CD4-positive, alpha-beta T cell treated with Interleukin-15 for 4 hours (primary cell): ENCODE measurements at regions not wholly inside any gene's neighbourhood (a gene's known extent, or its start where the extent isn't known, plus 50 kb on each side); places are given as distances from the start of the nearest gene placed in this dataset.

Experiments
- DNase-seq: peaks from one replicate; pipeline ENCODE4 v3.0.0-alpha.2; 2020; ENCODE audit warnings: low spot score

DNA sequence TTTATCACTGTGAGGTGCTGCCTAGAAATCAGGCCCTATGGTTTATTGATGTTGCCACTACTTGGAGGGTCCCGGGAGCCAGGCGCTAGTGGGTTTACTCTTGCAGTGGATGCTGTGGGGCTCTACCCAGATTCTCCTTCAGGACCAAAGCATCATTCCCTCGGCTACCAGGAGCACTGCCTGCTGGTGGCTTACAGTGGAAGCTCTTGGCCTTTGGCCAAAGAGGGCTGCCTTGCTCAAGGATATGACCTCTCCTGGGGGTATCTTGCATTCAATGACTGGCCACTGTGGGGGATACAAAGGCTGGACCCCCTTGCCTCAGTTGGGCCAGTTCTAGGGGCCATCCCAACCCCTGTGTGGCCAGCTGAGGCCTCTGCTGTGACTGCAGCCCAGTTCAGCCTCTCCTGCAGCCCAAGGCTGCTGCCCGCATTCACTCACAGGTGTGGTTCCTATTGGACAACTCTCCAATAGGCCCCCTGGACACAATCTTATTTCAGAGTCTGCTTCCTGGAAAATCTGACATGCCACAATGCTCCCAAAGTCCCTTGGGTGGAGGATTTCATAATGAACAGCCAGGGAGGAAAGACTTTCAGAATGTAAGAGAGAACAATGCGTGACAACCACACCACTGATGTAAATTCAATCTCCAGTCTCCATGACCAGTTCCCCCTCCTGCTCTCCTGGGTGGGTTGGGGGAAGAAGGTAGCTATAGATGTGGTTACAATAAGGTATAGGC lies 196.3 kb downstream of the SNX10 start:
- DNase-seq: no peak

DNA sequence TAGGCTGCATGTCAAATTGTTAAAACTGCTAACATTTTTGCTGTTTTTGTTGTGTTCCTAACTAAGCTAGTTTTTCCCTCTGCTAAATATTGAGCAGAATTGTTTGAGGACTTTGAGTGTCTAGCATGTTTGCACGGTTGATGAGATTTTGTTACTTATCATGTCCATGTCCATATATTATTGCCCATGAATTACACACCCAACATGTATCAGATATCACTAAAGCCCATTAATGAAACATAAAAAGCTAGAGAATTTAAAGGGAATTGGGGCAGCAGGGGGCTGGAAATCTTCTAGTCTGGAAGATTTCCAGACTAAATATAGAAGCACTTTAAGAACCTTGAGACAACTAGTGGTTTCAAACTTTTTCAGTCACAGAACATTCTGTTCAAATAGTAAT lies 197.7 kb downstream of the SNX10 start:
- no peak for DNase-seq

DNA sequence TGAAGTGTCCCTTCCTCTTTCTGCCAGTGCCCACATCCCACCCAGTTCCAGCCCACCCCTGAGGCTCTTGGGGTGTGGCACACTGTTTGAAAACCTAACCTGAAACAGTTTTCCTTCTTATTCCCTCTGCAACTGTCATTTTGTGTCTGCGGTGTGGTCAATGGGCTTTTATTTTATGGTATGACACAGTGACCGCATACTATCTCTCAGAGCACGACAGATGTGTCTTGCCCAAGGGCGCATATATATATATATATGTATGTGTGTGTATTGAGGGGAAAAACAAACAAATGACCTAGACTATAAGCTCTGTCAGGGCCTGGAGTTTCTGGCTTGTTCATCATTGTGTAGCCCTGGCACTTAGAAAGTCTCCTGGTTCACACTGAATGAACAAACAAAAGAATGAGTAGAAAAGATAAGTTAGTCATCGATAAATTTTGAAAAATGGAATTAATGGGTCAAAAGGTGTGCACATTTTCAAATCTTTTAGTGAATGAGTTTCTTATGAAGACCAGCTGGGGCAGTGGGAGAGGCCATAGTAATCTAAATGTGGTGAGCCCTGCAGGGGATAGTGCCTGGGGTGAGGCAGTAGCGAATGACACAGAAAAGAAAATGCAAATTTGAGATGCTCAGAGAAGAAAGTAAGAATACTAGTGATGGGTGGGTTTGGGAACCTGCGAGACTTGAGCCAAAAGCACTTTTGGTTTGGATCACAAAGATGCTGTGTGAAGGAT lies 198.4 kb downstream of the SNX10 start:
- DNase-seq: no peak

DNA sequence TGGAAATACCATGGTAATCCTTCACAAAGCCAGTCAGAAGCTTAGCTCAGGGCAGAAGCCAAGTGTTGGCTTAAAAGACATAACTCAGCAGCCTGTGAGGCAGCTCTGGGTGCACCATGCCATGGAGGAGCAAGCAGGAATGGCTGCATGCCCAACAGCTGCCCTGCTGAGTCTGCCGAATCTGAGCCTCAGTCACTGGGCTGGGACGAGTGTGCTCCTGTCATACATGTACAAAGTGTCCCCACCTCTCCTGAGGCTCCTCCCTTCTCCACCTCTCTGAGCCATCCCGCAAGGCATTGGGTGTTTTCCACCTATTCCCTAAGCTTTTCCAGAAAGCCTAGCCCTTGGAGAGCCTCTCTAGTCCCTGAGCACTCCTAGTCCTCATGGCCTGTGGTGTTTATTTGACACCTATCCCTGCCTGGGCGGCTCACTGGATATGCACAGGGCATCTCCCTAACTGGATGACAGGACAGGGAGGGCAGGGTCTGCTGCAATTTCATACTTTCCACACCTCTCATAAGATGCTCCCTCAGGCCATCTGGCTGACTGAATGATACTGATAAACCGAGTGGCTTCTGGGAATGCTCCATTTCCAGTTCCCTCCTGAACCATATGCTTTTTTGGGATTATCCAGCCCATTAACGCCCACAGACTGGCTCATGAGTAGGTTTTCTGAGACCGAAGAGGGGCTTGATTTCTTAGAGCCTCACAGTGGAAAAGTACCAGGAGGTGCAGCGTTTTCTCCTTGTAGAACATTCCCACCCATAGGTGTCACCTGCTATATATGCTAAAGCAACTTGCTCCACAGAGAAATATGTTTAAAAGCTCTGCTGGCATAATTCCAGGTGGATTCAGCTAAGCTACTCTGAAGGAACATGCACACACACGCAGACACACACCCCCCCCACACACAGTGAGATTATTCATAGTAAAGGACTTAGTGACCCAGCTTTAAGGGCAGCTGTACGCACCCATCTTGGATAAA lies 199.3 kb downstream of the SNX10 start:
- DNase-seq: no peak

DNA sequence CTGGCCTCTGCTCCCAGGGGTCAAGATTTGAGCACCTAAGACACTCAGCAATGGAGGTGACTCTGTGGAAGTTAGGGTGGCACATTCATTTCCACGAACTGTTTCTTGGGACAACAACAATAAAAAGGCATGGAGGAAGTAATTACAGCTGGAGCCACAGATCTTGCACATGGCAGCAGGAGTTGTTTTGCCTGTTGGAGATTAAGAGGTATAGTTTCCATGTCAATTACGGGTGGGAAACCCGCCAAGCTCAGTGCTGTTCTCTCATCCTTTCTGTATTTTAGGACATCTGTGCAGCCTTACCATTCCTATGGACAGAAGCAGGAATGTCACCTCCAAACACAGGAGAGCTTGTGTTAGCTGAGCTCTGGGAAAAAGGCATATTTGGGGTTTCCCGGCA lies 201.2 kb downstream of the SNX10 start:
- no peak for DNase-seq

DNA sequence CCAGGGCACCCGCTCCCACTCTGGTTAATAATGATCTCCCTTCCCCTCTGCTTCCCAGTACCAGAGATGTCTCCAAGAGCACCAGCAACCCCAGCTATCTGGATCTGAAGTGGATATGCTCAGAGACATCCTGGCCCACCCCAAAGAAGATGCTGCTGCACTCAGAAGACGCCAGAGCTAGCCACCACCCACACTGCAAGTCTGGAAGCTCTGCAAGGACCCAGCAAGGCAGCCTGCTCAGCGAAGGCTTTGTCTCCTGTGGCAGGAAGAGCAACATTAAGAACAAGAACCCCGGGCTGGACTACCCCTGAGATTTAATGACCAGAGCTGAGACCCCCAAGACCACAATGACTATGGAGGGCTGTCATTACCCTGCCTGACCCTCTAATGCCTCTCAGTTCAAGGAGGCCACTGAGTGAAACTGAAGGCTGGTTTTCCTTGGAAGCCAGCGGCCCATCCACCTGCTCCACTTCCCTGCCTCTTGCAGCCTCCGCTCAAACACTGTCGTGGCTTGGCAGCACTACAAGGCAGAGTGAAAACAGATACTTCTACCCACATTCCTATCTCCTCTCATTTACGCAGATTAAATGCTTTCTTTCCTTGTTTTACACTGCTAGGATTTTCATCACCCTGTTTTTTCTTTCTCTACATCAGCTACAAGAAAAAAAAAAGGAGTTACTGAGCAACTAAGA lies 202.2 kb downstream of the SNX10 start:
- DNase-seq: no peak

DNA sequence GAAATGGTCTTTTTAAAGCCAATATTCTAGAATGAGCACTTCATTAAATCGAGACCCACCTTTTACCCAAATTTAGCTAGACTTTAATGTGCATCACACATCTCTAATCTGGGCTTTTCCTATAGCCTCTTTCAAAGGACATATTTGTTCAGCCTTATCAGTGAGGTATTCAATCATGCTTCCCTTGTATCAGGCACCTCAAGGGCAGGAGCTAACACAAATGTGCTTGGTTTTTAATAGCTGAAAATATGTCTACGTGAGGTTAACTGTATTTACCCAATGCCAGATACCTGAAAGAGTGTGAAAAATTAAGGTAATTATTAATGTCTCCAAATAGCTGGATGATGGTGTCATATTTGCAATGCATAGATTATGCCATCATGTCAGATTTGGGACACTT lies 203.9 kb downstream of the SNX10 start:
- no peak for DNase-seq

DNA sequence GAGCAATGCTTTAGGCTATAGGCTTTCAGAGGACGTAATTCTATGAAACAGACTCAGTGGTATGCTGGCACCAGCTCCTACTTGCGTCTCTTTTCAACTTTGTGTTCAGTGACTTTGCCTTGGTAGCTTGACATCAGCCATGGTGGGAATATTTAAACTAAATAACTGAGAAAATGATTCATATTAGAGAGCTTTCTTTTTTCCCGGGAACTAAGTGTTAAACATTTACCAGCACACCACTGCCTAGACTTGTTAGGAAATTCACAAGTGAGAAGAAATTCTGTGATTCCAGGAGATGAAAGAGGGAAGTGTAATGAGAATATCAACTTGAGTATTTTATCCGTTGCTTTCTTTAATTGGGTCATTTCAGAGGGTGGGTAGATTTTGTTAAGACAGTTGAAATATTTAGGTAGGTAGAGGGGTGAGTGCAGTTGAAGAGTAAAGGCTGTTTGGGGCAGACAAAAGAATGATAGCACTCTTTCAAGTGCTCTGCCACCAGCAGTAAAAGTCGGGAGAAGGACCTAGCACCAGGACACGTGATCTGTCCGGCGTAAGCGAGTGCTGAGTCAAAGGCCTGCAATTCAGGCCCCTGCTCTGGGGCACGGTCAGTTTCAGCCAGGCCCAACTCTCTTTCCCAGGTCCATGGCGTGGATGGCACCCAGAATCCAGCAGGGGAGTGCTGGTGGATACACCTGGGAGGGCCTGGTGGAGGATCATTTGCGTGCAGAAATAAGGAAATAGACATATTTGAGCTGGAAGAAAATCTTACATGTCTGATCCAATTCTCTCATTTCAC lies 206.3 kb downstream of the SNX10 start:
- no peak for DNase-seq

DNA sequence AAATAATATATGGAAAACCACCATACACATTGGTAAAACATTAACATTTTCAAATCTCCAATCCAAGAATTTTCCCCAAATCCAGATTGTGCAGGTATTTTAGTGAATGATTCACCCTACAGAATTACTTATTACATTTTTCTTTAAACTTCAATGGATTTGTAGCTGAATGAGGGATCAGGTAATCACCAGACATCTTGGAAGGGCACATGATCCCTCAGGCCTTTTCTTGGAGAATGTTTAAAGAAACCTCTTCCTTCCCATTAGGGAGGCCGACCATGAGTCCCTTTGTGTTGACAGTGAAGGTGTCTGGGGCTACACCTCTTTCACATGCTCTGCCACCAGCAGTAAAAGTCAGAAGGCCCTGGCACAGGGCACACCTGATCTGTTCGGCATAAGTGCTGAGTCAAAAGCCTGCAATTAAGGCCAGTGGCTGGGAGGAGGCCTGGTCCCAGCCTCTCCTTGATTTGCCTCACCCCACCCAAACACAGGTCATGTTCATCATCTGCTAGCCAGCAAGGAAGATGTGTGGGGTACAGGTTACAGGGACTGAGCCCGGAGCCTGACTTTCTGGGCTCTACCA lies 207.7 kb downstream of the SNX10 start:
- DNase-seq: no peak

DNA sequence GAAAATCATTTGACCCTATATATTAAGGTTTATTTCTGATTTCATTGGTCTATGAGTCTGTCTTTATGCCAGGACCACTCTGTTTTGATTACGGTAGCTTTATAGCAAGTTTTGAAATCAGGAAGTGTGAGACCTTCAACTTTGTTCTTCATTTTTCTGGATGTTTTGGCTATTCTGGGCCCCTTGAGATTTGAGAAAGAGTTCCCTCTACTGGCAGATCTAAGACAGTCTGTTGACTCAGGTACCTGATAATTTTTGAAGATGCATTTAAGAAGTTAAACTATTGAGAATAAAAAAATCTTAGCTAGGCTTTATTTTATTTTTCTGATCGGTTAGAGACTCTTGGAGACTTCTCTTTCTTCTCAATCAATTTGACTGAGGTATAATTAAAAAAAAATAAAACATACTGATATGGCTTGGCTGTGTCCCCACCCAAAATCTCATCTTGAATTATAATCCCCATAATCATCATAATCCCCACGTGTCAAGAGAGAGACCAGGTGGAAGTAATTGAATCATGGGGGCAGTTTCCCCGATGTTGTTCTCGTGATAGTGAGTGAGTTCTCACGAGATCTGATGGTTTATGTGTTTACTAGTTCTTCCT lies 209.2 kb downstream of the SNX10 start:
- DNase-seq: peak; percentile 17

DNA sequence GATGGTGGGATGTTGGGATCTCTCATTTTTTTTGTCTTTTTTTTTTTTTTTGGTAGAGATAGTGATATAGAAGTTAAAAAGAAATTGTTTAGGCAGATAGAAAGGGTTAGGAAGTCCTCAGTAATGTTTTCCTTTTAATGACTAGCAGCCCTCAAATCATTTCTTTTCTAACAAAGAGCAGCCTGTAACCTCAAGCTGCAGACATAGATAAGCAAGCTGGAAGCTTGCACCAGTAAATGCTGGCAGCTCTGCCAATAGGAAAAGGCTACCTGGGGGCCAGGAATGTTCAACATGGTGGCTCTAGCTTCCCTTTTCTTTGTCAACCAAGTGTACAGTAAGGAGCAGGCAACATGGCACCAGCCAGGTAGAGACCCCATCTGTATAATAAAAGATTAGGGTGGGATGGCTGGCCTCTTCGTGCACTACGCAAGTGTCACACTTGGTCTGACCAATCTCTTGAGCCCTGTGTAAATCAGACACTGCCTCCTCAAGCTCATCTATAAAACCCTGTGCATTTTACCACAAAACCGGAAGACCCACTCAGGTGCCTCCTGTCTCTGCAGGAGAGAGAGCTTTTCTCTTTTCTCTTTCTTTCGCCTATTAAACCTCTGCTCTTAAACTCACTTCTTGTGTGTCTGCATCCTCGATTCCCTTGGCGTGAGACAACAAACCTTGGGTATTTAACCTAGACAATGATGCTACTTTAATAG lies 212.9 kb downstream of the SNX10 start:
- DNase-seq: no peak

DNA sequence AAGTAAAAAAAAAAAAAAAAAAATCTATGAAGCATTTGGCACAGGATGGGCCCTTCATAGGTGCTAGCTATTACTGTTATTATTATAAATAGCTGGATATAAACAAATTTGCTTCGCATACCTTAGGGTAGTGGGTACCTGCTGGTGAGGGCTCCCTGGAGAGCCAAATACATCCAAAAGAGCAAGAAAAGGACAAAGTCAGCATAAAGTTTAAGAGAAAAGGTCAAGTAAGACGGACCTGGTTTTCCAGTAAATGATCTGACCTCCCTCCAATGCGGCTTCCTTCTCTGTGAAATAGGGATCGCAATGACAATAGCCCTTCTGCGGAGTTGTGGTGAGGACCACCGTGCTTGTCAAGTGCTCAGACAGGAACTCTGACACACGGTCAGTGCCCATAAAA lies 214.5 kb downstream of the SNX10 start:
- no peak for DNase-seq

DNA sequence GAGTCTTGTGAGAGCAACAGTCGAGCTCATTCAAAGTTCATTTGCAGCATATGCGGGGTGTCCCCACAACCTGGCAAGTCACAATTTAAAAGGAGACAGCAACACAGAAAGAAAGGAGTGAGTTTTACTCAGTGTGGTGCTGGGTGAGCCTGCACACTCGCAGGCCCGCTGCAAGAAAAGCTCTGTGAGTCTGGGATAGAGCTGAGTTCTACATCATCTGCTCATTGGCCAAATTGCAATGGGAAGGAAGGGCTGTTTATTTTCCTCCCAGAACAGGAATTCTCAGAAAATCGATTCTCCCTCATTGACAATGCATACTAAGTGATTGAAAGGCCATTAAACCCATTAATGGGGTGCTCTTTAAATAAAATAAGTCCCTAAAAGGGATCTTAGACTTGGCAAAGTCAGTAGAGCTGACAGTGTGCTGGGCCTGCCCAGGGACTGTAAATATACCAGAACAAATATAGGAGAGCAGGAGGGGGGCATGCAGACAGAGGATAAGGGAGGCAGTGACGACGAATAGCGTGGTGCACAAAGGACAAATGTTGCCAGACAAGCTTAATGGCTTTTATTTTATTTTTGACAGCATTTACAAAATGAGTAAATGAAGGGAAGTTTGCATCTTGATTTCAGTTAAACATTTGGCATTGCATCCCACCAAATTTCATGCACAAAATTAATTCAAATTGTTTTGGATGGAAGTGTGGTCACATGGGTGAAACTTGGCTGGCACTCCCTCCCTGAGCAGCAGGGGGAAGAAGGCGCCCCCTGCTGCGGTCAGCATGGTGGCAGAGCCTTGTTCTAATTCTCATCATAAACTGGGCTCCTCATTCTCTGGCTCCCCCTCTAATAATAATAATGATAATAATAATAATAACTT lies 215.7 kb downstream of the SNX10 start:
- no peak for DNase-seq

DNA sequence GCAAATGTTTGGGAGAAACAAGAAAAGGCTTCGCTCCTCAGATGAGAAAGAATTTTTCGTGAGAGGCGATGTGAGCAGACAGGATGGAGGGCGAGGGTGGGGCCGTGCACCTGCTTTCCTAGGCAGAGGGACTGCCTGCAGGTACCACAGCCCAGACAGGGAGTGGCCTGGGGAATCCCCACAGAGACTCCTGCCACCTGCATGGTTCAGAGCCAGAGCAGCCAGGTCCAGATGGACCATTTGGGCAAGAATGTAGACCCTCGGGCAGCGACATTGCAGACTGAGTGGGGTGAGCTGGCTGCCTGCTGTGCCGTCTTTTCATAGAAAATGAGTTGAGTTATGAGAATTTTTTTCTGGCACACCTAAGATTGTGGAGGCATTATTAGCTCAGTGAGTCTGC lies 216.8 kb downstream of the SNX10 start:
- DNase-seq: no peak

DNA sequence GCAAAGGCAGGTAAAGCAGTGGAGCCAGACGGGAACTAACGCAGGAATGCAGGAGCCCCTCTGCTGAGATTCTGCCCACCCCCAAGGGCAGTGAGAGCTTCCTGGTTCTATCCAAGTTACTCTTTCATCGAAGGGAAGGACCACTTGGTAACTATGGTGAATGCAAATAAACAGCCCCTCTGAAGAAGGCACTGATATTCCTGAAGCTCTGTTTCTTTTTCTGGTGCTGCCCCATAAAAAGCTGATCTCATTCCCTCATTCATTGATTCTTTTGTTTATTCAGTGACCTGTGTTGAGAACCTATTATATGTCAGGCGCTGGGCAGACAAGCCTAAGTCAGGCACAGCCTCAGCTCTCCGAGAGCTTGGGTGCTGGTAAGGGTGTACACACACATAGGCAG lies 217.3 kb downstream of the SNX10 start:
- no peak for DNase-seq

DNA sequence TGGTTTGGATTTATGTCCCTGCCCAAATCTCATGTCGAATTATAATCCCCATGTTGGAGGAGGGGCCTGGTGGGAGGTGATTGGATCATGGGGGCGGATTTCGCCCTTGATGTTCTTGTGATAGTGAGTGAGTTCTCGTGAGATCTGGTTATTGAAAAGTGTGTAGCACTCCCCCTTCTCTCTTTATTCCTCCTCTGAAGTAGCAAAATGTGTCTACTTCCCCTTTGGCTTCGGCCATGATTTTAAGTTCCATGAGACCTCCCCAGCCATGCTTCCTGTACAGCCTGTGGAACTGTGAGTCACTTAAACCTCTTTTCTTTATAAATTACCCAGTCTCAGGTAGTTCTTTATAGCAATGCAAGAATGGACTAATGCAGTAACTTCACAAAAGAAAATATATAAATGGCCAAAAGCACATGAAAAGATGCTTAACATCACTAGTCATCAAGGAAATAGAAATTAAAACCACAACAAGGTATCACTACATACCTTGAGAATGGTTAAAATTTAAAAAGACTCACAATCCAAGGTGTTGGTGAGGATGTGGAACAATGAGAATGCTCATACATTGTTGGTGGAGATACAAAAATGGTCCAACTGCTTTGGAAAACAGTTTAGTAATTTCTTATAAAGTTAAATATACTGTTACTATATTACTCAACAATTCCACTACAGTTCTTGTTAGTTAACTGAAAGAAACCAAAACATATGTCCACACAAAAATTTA lies 218.7 kb downstream of the SNX10 start:
- no peak for DNase-seq

DNA sequence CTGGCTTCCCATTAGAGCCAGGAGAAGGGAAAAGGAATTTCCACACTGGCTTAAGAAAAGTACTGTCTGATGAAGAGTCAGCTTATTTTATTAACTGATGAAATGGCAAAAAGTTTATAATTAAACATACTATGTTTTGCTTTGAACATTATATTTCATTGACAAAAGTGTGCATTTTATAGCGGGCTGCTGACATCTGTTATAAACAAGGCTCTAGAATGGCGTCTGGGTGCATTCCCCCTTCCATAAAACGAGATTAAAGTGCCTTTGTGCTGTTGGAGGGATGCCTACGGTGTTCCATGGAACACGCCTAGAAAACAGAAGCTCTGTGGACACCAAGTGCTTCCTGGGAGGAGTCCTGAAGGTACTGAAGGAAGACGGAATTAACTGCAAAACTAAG lies 220.2 kb downstream of the SNX10 start:
- no peak for DNase-seq

DNA sequence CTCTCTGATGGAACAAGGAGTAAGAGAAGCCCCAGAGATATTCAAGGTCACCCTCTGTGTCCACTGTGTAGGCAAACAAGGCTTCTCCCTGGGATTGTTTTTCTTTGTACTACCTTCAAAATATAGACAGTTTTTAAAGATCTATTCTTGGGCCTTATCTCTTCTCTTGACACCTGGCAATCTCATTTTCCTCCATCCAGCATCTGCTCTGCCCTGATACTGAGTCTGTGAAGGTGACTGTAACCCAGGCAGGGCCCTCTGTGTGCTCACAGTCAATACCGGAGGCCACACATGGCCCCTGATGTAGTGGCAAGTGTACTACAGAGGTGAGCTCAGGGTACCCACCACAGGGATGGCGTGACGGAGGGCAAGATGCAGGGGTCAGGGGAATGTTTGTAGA lies 221.1 kb downstream of the SNX10 start:
- no peak for DNase-seq
